SK-N-SH (cell line): ENCODE measurements at regions not wholly inside any gene's neighbourhood (a gene's known extent, or its start where the extent isn't known, plus 50 kb on each side); places are given as distances from the start of the nearest gene placed in this dataset.

Experiments
- CTCF ChIA-PET: fragments of 300-600, 350-600 bp; formaldehyde crosslinking; extraction: SDS; loops from one replicate; lab custom pipeline; 2021; lab: Yijun Ruan, JAX
- POLR2A ChIA-PET: fragments of 350-600 bp; sonication (Branson Sonifier 250); formaldehyde crosslinking; extraction: SDS; loops from one replicate; lab custom pipeline; 2020; ENCODE audit warnings: antibody characterized with exemption, inconsistent platforms; lab: Yijun Ruan, JAX
- DNase-seq: peaks from one replicate; pipeline ENCODE4 v3.0.0; 2012
- H2AFZ ChIP-seq: fragments of 200-600 bp; sonication (generic); 2 replicates; pipeline ENCODE4 v1.8.1; 2016; ENCODE audit warnings: antibody characterized with exemption, mild to moderate bottlenecking, low read depth
- H3F3A ChIP-seq: fragments of 200-600 bp; sonication (generic); replicated peaks from 2 replicates; pipeline ENCODE3; 2016; ENCODE audit warnings: antibody characterized with exemption, mild to moderate bottlenecking; ENCODE audit not compliant: insufficient read depth
- H3K27ac ChIP-seq, 2 experiments: fragments of 200-500 bp in 1 of 2; fragments of 200-600 bp in 1 of 2; sonication (Bioruptor generic) in 1 of 2; sonication (generic), shearing (Covaris generic) in 1 of 2; 2 replicates each; pipeline versions ENCODE4 v1.5.1 to v1.6.1; 2014 to 2016; ENCODE audit warnings: low read depth in 2 of 2, inconsistent platforms in 1 of 2, low read length in 1 of 2, mild to moderate bottlenecking in 1 of 2, mixed read lengths in 1 of 2
- H3K27me3 ChIP-seq: fragments of 200-600 bp; sonication (generic), shearing (Covaris generic); 2 replicates; pipeline ENCODE4 v1.6.1; 2016; ENCODE audit warnings: mixed run types; ENCODE audit not compliant: insufficient read depth
- H3K36me3 ChIP-seq, 2 experiments: fragments of 200-500 bp in 1 of 2; fragments of 200-600 bp in 1 of 2; sonication (Bioruptor generic) in 1 of 2; sonication (generic) in 1 of 2; replicated peaks in 1 of 2; 2 replicates each; pipeline versions ENCODE3 to v1.5.1; 2014 to 2016; ENCODE audit warnings: low read length in 1 of 2, mild to moderate bottlenecking in 1 of 2; ENCODE audit not compliant: insufficient read depth in 2 of 2, control insufficient read depth in 1 of 2
- H3K4me1 ChIP-seq, 2 experiments: fragments of 200-500 bp in 1 of 2; fragments of 200-600 bp in 1 of 2; sonication (Bioruptor generic) in 1 of 2; sonication (generic), shearing (Covaris generic) in 1 of 2; 2 replicates each; pipeline versions ENCODE4 v1.5.1 to v1.6.1; 2014 to 2016; ENCODE audit warnings: low read depth in 1 of 2, low read length in 1 of 2, mixed run types in 1 of 2; ENCODE audit not compliant: insufficient read depth in 2 of 2, control insufficient read depth in 1 of 2
- H3K4me2 ChIP-seq: fragments of 200-600 bp; sonication (generic), shearing (Covaris generic); 2 replicates; pipeline ENCODE4 v1.6.1; 2017; ENCODE audit warnings: mixed run types
- H3K4me3 ChIP-seq, 2 experiments: fragments of 200-500 bp in 1 of 2; fragments of 200-600 bp in 1 of 2; sonication (Bioruptor generic) in 1 of 2; sonication (generic), shearing (Covaris generic) in 1 of 2; 2 replicates each; pipeline versions ENCODE4 v1.5.1 to v1.8.1; 2014 to 2016; ENCODE audit warnings: low read depth in 2 of 2, inconsistent platforms in 1 of 2, low read length in 1 of 2, mild to moderate bottlenecking in 1 of 2, mixed read lengths in 1 of 2, moderate library complexity in 1 of 2
- H3K79me2 ChIP-seq: fragments of 200-600 bp; sonication (generic); 2 replicates; pipeline ENCODE4 v1.8.1; 2017; ENCODE audit warnings: mild to moderate bottlenecking; ENCODE audit not compliant: insufficient read depth
- H3K9ac ChIP-seq: fragments of 200-600 bp; sonication (generic); 2 replicates; pipeline ENCODE4 v1.6.1; 2017; ENCODE audit warnings: mixed run types
- H3K9me2 ChIP-seq: fragments of 200-600 bp; sonication (generic); 2 replicates; pipeline ENCODE4 v1.6.1; 2017; ENCODE audit warnings: mixed run types
- H3K9me3 ChIP-seq: fragments of 200-600 bp; sonication (generic); 2 replicates; pipeline ENCODE4 v1.6.1; 2017; ENCODE audit warnings: mixed run types, mild to moderate bottlenecking, moderate library complexity
- H4K20me1 ChIP-seq: fragments of 200-600 bp; sonication (generic); 2 replicates; pipeline ENCODE4 v1.6.1; 2017; ENCODE audit warnings: mild to moderate bottlenecking, mixed run types; ENCODE audit not compliant: insufficient read depth
- CHD2 ChIP-seq: fragments of 150-350 bp; IDR thresholded peaks from 2 replicates; pipeline ENCODE4 v1.6.1; 2018; ENCODE audit warnings: low read length; ENCODE audit not compliant: partially characterized antibody
- CTCF ChIP-seq: fragments of 200-600 bp; sonication (generic); IDR thresholded peaks from 2 replicates; pipeline ENCODE4 v1.6.1; 2017; ENCODE audit warnings: antibody characterized with exemption, mild to moderate bottlenecking, moderate library complexity
- EZH2phosphoT487 ChIP-seq: fragments of 200-600 bp; sonication (generic); IDR thresholded peaks from 2 replicates; pipeline ENCODE4 v1.6.1; 2017; ENCODE audit warnings: low read depth, mixed run types, mild to moderate bottlenecking, antibody characterized with exemption, moderate library complexity, borderline replicate concordance
- FOSL2 ChIP-seq: IDR thresholded peaks from 2 replicates; pipeline ENCODE4 v1.4.0; 2012; ENCODE audit warnings: low read depth, mild to moderate bottlenecking, moderate library complexity, borderline replicate concordance
- FOXJ3 ChIP-seq: sonication (generic); formaldehyde crosslinking; IDR thresholded peaks from 2 replicates; pipeline ENCODE4 v1.5.1; 2020; ENCODE audit warnings: mild to moderate bottlenecking, missing genetic modification reagents
- FOXM1 ChIP-seq: IDR thresholded peaks from 2 replicates; pipeline ENCODE4 v1.4.0; 2012; ENCODE audit warnings: low read depth, mild to moderate bottlenecking
- JUND ChIP-seq: IDR thresholded peaks from 2 replicates; pipeline ENCODE4 v1.4.0; 2012
- MXI1 ChIP-seq: IDR thresholded peaks from 2 replicates; pipeline ENCODE4 v1.6.1; 2012; ENCODE audit warnings: mild to moderate bottlenecking, low read depth, low read length, improper control_type of control experiment
- NFIC ChIP-seq: IDR thresholded peaks from 2 replicates; pipeline ENCODE4 v1.4.0; 2012; ENCODE audit warnings: borderline replicate concordance
- POLR2AphosphoS5 ChIP-seq: IDR thresholded peaks from 2 replicates; pipeline ENCODE4 v1.6.1; 2012; ENCODE audit warnings: low read depth, low read length
- SIN3A ChIP-seq: IDR thresholded peaks from 2 replicates; pipeline ENCODE4 v1.6.1; 2012; ENCODE audit warnings: low read depth, mild to moderate bottlenecking, low read length, moderate library complexity, borderline replicate concordance
- SMC3 ChIP-seq: IDR thresholded peaks from 2 replicates; pipeline ENCODE4 v1.6.1; 2012; ENCODE audit warnings: low read depth, low read length, improper control_type of control experiment
- USF2 ChIP-seq: fragments of 150-350 bp; IDR thresholded peaks from 2 replicates; pipeline ENCODE4 v1.6.1; 2017; ENCODE audit warnings: antibody characterized with exemption, low read length, low read depth, borderline replicate concordance
- WGBS: methylation state at CpG from one replicate; pipeline ENCODE4 v1.1.6; 2017; ENCODE audit warnings: low lambda C conversion rate; 5-methylcytosine and 5-hydroxymethylcytosine counted together
- TF ChIP-seq, protein P1 (sequence below): IDR thresholded peaks from 2 replicates; pipeline ENCODE4; 2012
- TF ChIP-seq, protein P2 (sequence below): IDR thresholded peaks from 2 replicates; pipeline ENCODE4 v1.4.0; 2012; ENCODE audit warnings: low read depth, borderline replicate concordance

DNA sequence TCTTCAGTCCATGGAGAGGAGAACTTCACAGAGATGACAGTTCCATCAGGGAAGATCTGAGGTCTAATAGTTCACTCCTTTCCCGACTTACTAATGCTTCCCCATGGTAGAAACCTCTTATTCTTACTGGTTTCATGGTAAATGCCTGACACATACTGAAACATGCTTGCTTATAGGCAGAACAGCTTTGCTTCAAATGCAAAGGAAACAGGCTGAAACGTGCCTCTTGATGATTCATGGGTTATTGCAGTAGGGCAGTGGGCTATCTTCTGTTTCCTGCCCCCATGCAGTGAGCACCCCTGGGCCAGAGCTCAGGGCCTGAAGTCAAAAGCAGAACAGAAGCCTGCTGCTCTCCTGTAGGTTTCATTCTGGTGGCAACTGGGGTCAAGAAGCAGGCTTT, 223.5 kb downstream of the RDH14 start:
- Histone ChIP-seq H3K9me2 (no peaks in the 10 kb centered on the region), H3K4me1 (peaks cover 0 to 5% of the 10 kb centered on the region in 2 experiments; a peak in 1 of 4 replicates), H3K79me2 (no peaks in the 10 kb centered on the region), H3F3A (no peaks in the 10 kb centered on the region), H3K4me2 (no peak overlapping the region), H3K9me3 (no peaks in the 10 kb centered on the region), H3K4me3 (no peak overlapping the region), H3K27ac (no peak overlapping the region), H3K27me3 (no peaks in the 10 kb centered on the region), H3K9ac (no peak overlapping the region), H4K20me1 (no peaks in the 10 kb centered on the region), H2AFZ (no peak overlapping the region), H3K36me3 (no peaks in the 10 kb centered on the region)
- ChIA-PET CTCF (no interaction called here), POLR2A (no interaction called here)
- no peak for DNase-seq
- WGBS, result 3% methylated on average over 2 of the region's 2 CpGs
- TF ChIP-seq USF2, result no peak
- TF ChIP-seq CHD2, result no peak
- no peak for TF ChIP-seq NFIC
- TF ChIP-seq, protein P1, sequence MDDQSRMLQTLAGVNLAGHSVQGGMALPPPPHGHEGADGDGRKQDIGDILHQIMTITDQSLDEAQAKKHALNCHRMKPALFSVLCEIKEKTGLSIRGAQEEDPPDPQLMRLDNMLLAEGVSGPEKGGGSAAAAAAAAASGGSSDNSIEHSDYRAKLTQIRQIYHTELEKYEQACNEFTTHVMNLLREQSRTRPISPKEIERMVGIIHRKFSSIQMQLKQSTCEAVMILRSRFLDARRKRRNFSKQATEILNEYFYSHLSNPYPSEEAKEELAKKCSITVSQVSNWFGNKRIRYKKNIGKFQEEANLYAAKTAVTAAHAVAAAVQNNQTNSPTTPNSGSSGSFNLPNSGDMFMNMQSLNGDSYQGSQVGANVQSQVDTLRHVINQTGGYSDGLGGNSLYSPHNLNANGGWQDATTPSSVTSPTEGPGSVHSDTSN, result no peak
- TF ChIP-seq JUND, result no peak
- TF ChIP-seq CTCF, result no peak
- no peak for TF ChIP-seq SMC3

DNA sequence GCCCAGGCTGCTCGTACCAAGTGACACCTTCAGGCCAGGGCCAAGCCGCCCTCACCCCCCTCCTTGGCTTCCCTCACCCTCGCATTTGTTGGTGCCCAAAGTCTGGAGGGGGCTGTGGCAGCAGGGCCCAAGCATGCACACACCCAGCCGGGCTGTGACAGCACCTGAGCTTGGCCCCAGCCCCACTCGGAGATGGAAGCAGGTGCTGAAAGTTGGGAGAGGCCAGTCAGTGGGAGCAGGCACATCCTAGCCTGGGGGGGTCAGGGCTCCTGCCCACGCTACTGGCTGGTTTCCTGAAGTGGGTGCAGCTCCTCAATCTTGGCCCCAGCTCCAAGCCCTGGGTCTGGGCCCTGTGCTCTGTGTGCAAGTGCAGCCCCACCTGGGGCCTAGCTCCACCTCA, 228.0 kb downstream of the RDH14 start:
- Histone ChIP-seq H3K4me1 (no peaks in the 10 kb centered on the region), H3K79me2 (no peaks in the 10 kb centered on the region), H3K9me3 (no peaks in the 10 kb centered on the region), H3K4me3 (no peak overlapping the region), H3K9ac (no peak overlapping the region), H3K4me2 (no peak overlapping the region), H3K36me3 (no peaks in the 10 kb centered on the region), H4K20me1 (no peaks in the 10 kb centered on the region), H2AFZ (no peak overlapping the region), H3F3A (no peaks in the 10 kb centered on the region), H3K27me3 (peaks cover 5% of the 10 kb centered on the region; the same call in 1 of the 2 replicates), H3K9me2 (no peaks in the 10 kb centered on the region), H3K27ac (no peak overlapping the region)
- no peak for TF ChIP-seq MXI1
- TF ChIP-seq EZH2phosphoT487, result no peak
- no peak for TF ChIP-seq FOXJ3
- TF ChIP-seq CTCF, result no peak
- TF ChIP-seq FOXM1, result no peak
- TF ChIP-seq, protein P2, sequence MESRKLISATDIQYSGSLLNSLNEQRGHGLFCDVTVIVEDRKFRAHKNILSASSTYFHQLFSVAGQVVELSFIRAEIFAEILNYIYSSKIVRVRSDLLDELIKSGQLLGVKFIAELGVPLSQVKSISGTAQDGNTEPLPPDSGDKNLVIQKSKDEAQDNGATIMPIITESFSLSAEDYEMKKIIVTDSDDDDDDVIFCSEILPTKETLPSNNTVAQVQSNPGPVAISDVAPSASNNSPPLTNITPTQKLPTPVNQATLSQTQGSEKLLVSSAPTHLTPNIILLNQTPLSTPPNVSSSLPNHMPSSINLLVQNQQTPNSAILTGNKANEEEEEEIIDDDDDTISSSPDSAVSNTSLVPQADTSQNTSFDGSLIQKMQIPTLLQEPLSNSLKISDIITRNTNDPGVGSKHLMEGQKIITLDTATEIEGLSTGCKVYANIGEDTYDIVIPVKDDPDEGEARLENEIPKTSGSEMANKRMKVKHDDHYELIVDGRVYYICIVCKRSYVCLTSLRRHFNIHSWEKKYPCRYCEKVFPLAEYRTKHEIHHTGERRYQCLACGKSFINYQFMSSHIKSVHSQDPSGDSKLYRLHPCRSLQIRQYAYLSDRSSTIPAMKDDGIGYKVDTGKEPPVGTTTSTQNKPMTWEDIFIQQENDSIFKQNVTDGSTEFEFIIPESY, result no peak
- TF ChIP-seq SIN3A, result no peak
- no peak for TF ChIP-seq POLR2AphosphoS5
- TF ChIP-seq FOSL2, result no peak
- WGBS, result 14% methylated on average over 6 of the region's 6 CpGs
- POLR2A ChIA-PET, result no interaction called here
- DNase-seq, result no peak
- CTCF ChIA-PET, result no interaction called here
